Caco-2 (cell line): ENCODE measurements at regions not wholly inside any gene's neighbourhood (a gene's known extent, or its start where the extent isn't known, plus 50 kb on each side); places are given as distances from the start of the nearest gene placed in this dataset.

Experiments used
- BruUV-seq: library from RNA; stranded (reverse); fragments of 400-500 nt; replicated peaks from 2 replicates; lab custom pipeline; 2021; lab: Mats Ljungman, UMichigan
- CTCF ChIA-PET: fragments of 300-600 bp; sonication (Branson Sonifier 250); formaldehyde crosslinking; loops from one replicate; lab custom pipeline; 2022; ENCODE audit warnings: antibody characterized with exemption; lab: Charles Lee
- POLR2A ChIA-PET: fragments of 300-600 bp; sonication (Branson Sonifier 250); formaldehyde crosslinking; loops from one replicate; lab custom pipeline; 2022; ENCODE audit warnings: antibody characterized with exemption; lab: Charles Lee
- DNase-seq, 2 experiments: peaks; one replicate each; pipeline versions ENCODE4 v3.0.0 to v3.0.0-alpha.2; 2020 to 2022
- H3K27me3 ChIP-seq: replicated peaks from 2 replicates; pipeline ENCODE4 v1.6.0; 2011; ENCODE audit warnings: low read length; ENCODE audit not compliant: control insufficient read depth, insufficient read depth
- H3K36me3 ChIP-seq: 2 replicates; pipeline ENCODE4 v1.5.1; 2011; ENCODE audit warnings: low read length; ENCODE audit not compliant: control insufficient read depth, insufficient read depth
- H3K4me1 ChIP-seq: fragments of 250-450 bp; sonication (Bioruptor Pico); 2 replicates; pipeline ENCODE4 v1.5.1; 2020; ENCODE audit warnings: mild to moderate bottlenecking
- H3K4me3 ChIP-seq: 2 replicates; pipeline ENCODE4 v1.5.1; 2011; ENCODE audit warnings: low read depth, mild to moderate bottlenecking, control low read depth, low read length
- H3K9me3 ChIP-seq: fragments of 250-450 bp; sonication (Bioruptor Pico); 2 replicates; pipeline ENCODE4 v1.5.1; 2020; ENCODE audit warnings: mild to moderate bottlenecking, moderate library complexity
- H3K27ac Mint-ChIP-seq: one replicate; pipeline ENCODE4 v1.8.0; 2022; ENCODE audit warnings: mixed read lengths; ENCODE audit not compliant: unreplicated experiment
- H3K27me3 Mint-ChIP-seq: one replicate; pipeline ENCODE4 v1.8.0; 2022; ENCODE audit warnings: mixed read lengths; ENCODE audit not compliant: insufficient read depth, unreplicated experiment
- H3K36me3 Mint-ChIP-seq: one replicate; pipeline ENCODE4 v1.8.0; 2022; ENCODE audit warnings: mild to moderate bottlenecking, mixed read lengths; ENCODE audit not compliant: insufficient read depth, unreplicated experiment
- H3K4me1 Mint-ChIP-seq: one replicate; pipeline ENCODE4 v1.8.0; 2022; ENCODE audit warnings: low read depth, mixed read lengths; ENCODE audit not compliant: unreplicated experiment
- H3K4me3 Mint-ChIP-seq: one replicate; pipeline ENCODE4 v1.8.0; 2022; ENCODE audit warnings: mild to moderate bottlenecking, moderate library complexity, mixed read lengths; ENCODE audit not compliant: unreplicated experiment
- H3K9me3 Mint-ChIP-seq: one replicate; pipeline ENCODE4 v1.8.0; 2022; ENCODE audit warnings: mixed read lengths; ENCODE audit not compliant: unreplicated experiment
- intact Hi-C: fragments of 100-400 bp; cut with micrococcal nuclease; formaldehyde crosslinking; loops from one replicate; pipeline ENCODE4 v1.10.0; 2022; ENCODE audit not compliant: unreplicated experiment
- TF ChIP-seq, protein P1 (sequence below), 2 experiments: fragments of 200-600 bp in 1 of 2; IDR thresholded peaks; 1 replicate in 1 of 2; 2 replicates in 1 of 2; pipeline versions ENCODE4 v1.5.1 to v1.8.0; 2011 to 2022; ENCODE audit warnings: antibody characterized with exemption in 1 of 2, control low read depth in 1 of 2, inconsistent platforms in 1 of 2, low read depth in 1 of 2, low read length in 1 of 2, mild to moderate bottlenecking in 1 of 2, moderate library complexity in 1 of 2; ENCODE audit not compliant: insufficient read depth in 1 of 2, severe bottlenecking in 1 of 2, unreplicated experiment in 1 of 2

DNA sequence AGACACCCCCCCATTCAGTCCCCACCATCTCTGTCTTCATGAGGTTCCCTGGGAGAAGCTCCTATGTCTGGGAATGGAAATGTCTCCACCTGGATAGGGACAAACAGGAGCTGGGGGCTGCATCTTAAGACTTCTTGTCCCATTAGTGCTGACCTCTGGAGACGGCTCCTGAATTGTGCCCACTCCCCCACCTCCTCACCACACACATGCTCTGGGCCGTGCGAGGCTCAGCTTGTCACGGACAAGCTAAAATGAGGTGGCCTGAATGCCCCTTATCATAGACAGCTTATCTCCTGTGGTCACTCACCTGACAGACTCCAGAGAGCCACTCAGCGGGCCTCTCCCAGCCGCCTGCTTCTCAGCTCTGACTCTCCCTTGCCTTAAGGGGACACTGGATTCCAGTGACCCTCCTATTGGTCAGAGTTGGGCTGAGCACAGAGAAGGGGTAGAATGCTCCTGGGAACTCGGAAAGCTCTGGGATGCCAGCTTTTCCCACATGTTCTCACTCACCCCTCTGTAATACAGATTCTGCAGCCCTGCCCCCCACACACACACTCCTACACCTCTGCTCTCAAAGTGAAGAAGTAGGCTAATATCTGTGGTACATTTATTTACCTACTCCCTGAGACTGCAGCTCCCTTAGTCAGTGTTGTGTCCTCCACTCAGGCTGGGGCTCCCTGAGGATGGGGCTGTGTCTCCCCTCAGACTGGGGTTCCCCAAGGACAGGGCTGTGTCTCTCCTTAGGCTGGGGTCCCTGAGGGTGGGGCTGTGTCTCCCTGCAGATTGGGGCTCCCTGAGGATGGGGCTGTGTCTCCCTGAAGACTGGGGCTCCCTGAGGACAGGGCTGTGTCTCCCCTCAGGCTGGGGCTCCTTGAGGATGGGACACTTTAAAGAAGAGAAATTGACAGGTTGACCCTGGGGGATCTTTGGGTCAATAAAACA, 167.5 kb downstream of the VEGFA start:
- ChIA-PET POLR2A (interaction anchor here (0.6 to 1.4 kb wide), 2 partner anchors 11 to 216 kb away, joined by 6 to 18 read pairs; no protein-coding TSS in a partner anchor), CTCF (interaction anchor here (0.5 to 3.1 kb wide), 7 partner anchors 11 to 142 kb away, joined by 3 to 23 read pairs (median 4); no protein-coding TSS in a partner anchor)
- Mint-ChIP-seq H3K4me1 (peaks cover 48% of the 10 kb centered on the region), H3K27me3 (no peaks in the 10 kb centered on the region), H3K4me3 (no peak overlapping the region), H3K36me3 (no peaks in the 10 kb centered on the region), H3K27ac (peak overlapping the region; percentile 61), H3K9me3 (no peaks in the 10 kb centered on the region)
- intact Hi-C loops, result no loop called here
- Histone ChIP-seq H3K9me3 (no peaks in the 10 kb centered on the region), H3K36me3 (no peaks in the 10 kb centered on the region), H3K27me3 (no peaks in the 10 kb centered on the region), H3K4me1 (peaks cover 33% of the 10 kb centered on the region), H3K4me3 (no peak overlapping the region)
- BruUV-seq, result no TSS peak
- TF ChIP-seq, protein P1, sequence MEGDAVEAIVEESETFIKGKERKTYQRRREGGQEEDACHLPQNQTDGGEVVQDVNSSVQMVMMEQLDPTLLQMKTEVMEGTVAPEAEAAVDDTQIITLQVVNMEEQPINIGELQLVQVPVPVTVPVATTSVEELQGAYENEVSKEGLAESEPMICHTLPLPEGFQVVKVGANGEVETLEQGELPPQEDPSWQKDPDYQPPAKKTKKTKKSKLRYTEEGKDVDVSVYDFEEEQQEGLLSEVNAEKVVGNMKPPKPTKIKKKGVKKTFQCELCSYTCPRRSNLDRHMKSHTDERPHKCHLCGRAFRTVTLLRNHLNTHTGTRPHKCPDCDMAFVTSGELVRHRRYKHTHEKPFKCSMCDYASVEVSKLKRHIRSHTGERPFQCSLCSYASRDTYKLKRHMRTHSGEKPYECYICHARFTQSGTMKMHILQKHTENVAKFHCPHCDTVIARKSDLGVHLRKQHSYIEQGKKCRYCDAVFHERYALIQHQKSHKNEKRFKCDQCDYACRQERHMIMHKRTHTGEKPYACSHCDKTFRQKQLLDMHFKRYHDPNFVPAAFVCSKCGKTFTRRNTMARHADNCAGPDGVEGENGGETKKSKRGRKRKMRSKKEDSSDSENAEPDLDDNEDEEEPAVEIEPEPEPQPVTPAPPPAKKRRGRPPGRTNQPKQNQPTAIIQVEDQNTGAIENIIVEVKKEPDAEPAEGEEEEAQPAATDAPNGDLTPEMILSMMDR (IDR thresholded peaks at IDR 0.05; ENCODE audit: insufficient read depth in 1 of 2, low read depth in 1 of 2, low read length in 1 of 2, severe bottlenecking in 1 of 2, unreplicated experiment in 1 of 2), result no peak
- peak; percentile 54 to 74 for DNase-seq

DNA sequence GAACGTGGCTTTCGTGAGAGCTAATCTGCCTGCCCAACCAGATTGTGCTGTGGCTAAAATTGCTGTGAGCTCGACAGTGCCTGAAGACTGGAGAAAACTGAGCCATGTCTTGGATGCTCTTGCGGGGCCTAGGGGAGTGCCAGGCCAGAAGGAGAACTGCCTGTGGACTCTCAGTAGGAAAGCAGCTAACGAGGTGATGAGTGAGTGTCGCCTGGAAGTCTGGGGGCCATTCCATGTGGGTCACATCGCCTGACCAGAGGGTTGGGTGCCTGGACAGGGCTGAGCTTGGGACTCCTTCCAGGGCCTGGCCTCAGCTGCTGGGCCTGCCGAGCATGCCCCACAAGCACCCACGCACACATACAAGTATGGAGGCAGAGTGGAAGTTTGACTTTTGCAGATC, 166.5 kb downstream of the VEGFA start:
- CTCF ChIA-PET, result interaction anchor here (3.1 kb wide), 1 partner anchor 10 kb away, joined by 23 read pairs; no protein-coding TSS in a partner anchor
- H3K9me3 Mint-ChIP-seq, result no peaks in the 10 kb centered on the region
- no peak for DNase-seq
- Histone ChIP-seq H3K4me1 (peaks cover 33% of the 10 kb centered on the region), H3K9me3 (no peaks in the 10 kb centered on the region), H3K36me3 (no peaks in the 10 kb centered on the region), H3K4me3 (no peak overlapping the region), H3K27me3 (no peaks in the 10 kb centered on the region)
- POLR2A ChIA-PET, result interaction anchor here (1.4 kb wide), 1 partner anchor 10 kb away, joined by 18 read pairs; no protein-coding TSS in a partner anchor
- TF ChIP-seq, protein P1 (IDR thresholded peaks at IDR 0.05; ENCODE audit: insufficient read depth in 1 of 2, low read depth in 1 of 2, low read length in 1 of 2, severe bottlenecking in 1 of 2, unreplicated experiment in 1 of 2), result no peak
- BruUV-seq, result no TSS peak
- no peak overlapping the region for H3K4me3 Mint-ChIP-seq
- H3K27ac Mint-ChIP-seq, result no peak overlapping the region
- no peaks in the 10 kb centered on the region for H3K27me3 Mint-ChIP-seq
- H3K4me1 Mint-ChIP-seq, result peaks cover 48% of the 10 kb centered on the region
- intact Hi-C loops, result no loop called here
- H3K36me3 Mint-ChIP-seq, result no peaks in the 10 kb centered on the region

DNA sequence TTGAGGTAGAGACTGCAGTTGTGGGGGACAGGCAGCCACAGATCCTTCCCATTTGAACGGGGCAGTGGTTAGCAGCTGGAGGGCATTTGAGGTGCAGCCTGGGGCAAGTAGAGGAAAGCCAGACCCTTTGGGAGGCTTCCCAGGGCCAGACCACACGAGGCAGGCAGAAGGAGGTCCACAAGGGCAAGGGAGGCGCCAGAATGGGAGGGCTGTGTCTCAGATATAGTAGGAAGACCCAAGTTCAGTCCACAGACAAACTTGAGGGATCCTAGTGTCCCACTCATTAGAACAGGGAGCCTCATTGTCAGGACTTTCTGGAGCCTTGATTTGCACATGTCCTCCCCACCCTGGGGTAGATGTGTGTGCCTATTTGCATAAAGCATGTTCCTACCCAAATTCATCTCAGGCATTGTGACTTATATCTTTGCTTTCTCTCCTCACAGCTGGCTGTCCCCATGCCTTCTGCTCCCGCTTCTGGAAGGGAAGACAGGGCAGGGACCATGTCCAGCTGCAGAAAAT, 166.0 kb downstream of the VEGFA start:
- H3K4me3 ChIP-seq, result no peak overlapping the region
- TF ChIP-seq, protein P1 (IDR thresholded peaks at IDR 0.05; ENCODE audit: insufficient read depth in 1 of 2, low read depth in 1 of 2, low read length in 1 of 2, severe bottlenecking in 1 of 2, unreplicated experiment in 1 of 2), result no peak
- Mint-ChIP-seq H3K9me3 (no peaks in the 10 kb centered on the region), H3K36me3 (no peaks in the 10 kb centered on the region), H3K4me3 (no peak overlapping the region), H3K27me3 (no peaks in the 10 kb centered on the region), H3K27ac (no peak overlapping the region), H3K4me1 (peaks cover 48% of the 10 kb centered on the region)
- no peaks in the 10 kb centered on the region for H3K9me3 ChIP-seq
- no peaks in the 10 kb centered on the region for H3K27me3 ChIP-seq
- intact Hi-C loops, result no loop called here
- DNase-seq, result no peak
- H3K36me3 ChIP-seq, result no peaks in the 10 kb centered on the region
- H3K4me1 ChIP-seq, result peaks cover 33% of the 10 kb centered on the region
- BruUV-seq, result no TSS peak
- ChIA-PET POLR2A (no interaction called here), CTCF (interaction anchor here (3.1 kb wide), 1 partner anchor 9 kb away, joined by 23 read pairs; no protein-coding TSS in a partner anchor)
